GM12865 (cell line): ENCODE measurements at regions not wholly inside any gene's neighbourhood (a gene's known extent, or its start where the extent isn't known, plus 50 kb on each side); places are given as distances from the start of the nearest gene placed in this dataset.
"Not testable (repeated sequence)": the region's sequence is repeated elsewhere in the genome, so short reads cannot be mapped to it uniquely, and the experiment has no call there.

ENCODE experiments used
- DNase-seq: peaks from one replicate; pipeline ENCODE4 v3.0.0; 2010; ENCODE audit warnings: low read depth
- H3K4me3 ChIP-seq: 2 replicates; pipeline ENCODE4 v1.5.1; 2011; ENCODE audit warnings: mild to moderate bottlenecking, low read depth, low read length, control low read depth
- TF ChIP-seq, protein P1 (sequence below): IDR thresholded peaks from 2 replicates; pipeline ENCODE4 v1.5.1; 2011; ENCODE audit warnings: low read length, control low read depth, low read depth, inconsistent platforms; ENCODE audit not compliant: insufficient read depth; ENCODE audit errors: missing control alignments

DNA sequence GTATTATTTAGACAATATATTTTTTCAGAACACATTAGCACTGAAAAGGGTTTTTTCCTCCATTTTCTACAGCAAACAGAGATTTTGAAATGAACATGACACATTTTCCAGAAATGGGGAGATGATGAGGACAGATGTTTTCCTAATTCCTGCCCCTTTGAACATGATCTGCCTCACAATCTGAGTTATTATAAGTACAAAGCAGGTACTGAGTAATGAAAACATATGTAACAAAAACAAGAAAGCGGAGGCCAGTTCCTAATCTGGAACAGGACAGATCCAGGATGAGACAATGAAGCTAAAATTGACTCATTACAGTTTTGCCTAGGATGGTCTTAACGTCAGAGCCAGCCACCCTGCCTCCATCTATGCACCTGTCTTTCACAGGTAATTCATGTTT, 642.8 kb upstream of the NR2F2 start:
- DNase-seq: no peak

DNA sequence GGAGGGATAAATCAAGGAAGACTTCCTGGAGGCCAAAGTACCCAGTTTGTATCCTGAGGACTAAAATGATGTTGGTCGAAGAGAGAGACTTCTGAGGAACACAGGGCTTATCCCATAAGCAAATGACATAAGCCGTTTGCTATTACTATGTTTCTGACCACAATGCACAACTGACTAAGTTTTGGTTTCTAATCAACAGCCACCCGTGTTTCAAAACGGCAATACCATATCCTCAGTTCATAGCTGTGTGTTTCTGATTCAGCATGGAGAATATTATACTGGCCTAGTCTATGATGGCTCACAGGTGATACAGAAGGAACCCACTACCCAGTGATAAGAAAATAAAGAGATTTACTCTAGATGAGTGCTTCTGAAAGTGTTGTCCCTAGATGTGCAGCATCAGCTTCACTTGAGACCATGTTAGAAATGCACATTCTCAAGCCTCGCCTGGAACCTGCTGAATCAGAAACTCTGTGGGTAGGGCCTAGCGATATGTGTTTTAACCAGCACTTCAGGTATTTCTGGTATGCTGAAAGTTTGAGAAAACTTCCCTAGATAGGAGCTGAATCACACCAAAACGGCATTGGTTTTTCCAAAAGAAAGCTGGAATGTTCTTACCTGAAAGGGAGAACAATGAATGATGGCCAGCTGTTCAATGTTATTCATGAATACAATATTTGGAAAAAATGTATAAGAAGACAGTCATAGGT, 639.7 kb upstream of the NR2F2 start:
- peak; percentile 64 for DNase-seq
- no peak overlapping the region for H3K4me3 ChIP-seq
- TF ChIP-seq, protein P1, sequence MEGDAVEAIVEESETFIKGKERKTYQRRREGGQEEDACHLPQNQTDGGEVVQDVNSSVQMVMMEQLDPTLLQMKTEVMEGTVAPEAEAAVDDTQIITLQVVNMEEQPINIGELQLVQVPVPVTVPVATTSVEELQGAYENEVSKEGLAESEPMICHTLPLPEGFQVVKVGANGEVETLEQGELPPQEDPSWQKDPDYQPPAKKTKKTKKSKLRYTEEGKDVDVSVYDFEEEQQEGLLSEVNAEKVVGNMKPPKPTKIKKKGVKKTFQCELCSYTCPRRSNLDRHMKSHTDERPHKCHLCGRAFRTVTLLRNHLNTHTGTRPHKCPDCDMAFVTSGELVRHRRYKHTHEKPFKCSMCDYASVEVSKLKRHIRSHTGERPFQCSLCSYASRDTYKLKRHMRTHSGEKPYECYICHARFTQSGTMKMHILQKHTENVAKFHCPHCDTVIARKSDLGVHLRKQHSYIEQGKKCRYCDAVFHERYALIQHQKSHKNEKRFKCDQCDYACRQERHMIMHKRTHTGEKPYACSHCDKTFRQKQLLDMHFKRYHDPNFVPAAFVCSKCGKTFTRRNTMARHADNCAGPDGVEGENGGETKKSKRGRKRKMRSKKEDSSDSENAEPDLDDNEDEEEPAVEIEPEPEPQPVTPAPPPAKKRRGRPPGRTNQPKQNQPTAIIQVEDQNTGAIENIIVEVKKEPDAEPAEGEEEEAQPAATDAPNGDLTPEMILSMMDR: no peak

More for the DNA sequence above, 642.8 kb upstream of the NR2F2 start:
- TF ChIP-seq, protein P1: no peak
- no peak overlapping the region for H3K4me3 ChIP-seq

DNA sequence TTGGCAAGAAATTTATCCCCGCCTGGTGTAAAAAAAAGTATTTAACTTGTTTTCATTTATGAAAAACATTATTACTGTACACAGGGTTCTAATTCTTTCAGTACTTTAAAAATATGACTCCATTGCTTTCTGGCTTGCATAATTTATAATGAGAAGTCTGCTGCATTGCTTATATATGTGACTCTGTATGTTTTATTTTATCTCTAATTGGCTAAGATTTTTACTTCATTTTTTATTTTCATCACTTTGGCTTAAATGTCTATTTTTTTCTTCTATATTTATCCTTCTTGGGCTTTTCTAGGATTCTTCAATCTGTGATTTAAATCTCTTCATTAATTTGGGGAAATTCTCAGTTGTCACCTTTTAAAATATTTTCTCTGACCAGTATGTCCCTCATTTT, 636.6 kb upstream of the NR2F2 start:
- no peak overlapping the region for H3K4me3 ChIP-seq
- TF ChIP-seq, protein P1: no peak
- no peak for DNase-seq

DNA sequence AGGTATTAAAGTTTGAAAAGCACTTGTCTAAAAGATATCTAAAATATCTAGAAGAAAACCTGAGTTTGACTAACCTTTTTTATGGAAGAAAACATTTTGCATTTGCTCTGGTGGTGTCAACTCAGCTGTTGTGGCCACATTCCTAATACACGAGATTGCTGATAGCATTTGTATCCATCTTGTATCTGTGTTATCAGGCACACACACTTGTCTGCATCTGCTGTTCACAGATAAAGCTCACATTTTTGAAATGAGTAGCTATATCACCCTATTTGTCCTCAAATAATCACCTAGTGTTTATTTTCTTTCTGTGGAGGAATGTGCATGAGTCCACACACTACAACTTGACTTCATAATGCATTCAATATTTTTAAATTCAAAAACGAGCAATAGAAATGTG, 632.3 kb upstream of the NR2F2 start:
- DNase-seq: no peak
- H3K4me3 ChIP-seq: no peak overlapping the region
- TF ChIP-seq, protein P1: no peak

DNA sequence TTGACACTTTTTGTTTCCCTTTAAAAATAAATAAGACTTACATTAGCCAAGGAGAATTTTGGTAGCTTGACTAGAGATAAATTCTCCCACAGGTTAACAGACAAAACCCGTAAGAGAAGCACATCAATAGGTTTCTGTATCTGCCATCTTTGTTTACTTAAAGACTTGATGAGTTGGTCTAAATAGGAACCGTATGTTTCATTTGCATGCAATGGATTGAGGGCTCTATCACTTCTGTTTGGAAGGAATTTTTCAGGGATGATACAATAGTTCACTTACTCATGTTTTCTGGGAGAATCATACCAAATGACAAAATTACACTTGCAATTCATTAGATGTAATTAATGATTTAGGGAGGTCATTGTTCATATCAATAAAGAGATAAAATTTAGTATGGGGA, 631.5 kb upstream of the NR2F2 start:
- TF ChIP-seq, protein P1: no peak
- no peak overlapping the region for H3K4me3 ChIP-seq
- no peak for DNase-seq

DNA sequence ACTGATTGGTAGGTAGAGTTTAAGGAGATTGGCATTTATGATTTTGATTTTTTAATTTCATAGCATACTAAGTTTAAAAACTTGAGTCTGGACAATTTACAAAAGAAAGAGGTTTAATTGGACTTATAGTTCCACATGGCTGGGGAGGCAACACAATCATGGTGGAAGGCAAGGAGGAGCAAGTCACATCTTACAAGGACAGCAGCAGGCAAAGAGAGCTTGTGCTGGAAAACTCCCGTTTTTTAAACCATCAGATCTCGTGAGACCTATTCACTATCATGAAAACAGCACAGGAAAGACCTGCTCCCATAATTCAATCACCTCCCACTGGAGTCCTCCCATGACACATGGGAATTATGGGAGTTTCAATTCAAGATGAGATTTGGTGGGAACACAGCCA, 630.9 kb upstream of the NR2F2 start:
- TF ChIP-seq, protein P1: no peak
- DNase-seq: no peak

DNA sequence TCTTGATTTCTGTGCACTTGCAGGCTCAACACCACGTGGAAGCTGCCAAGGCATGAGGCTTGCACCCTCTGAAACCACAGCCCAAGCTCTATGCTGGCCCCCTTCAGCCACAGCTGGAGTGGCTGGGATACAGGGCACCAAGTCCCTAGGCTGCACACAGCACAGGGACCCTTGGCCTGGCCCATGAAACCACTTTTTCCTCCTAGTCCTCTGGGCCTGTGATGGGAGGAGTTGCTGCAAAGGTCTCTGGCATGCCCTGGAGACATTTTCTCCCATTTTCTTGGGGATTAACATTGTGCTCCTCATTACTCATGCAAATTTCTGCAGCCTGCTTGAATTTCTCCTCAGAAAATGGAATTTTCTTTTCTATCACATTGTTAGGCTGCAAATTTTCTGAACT, 629.8 kb upstream of the NR2F2 start:
- not testable (repeated sequence) for DNase-seq

More for the DNA sequence above, 630.9 kb upstream of the NR2F2 start:
- H3K4me3 ChIP-seq: no peak overlapping the region

More for the DNA sequence above, 629.8 kb upstream of the NR2F2 start:
- not testable (repeated sequence) for H3K4me3 ChIP-seq
